ENCODE measurements at regions not wholly inside any gene's neighbourhood (a gene's known extent, or its start where the extent isn't known, plus 50 kb on each side); places are given as distances from the start of the nearest gene placed in this dataset.

GRCh38 chr6:169016758-169017157 is 236.9 kb downstream of the THBS2 start:
- H3K4me3 ChIP-seq (ENCODE audit: low read depth, poor library complexity, severe bottlenecking) = no peak overlapping the region
- intact Hi-C loops (cut with DNase I; ENCODE audit: low total_unique reads) = no loop called here
- TF ChIP-seq POLR2A (IDR thresholded peaks at IDR 0.05) (no peak), CTCF (IDR thresholded peaks at IDR 0.05) (no peak)
- DNase-seq (ENCODE audit: low spot score in 2 of 2) = no peak

GRCh38 chr6:169014211-169015197 is 239.1 kb downstream of the THBS2 start:
- no peak for DNase-seq (ENCODE audit: low spot score in 2 of 2)
- TF ChIP-seq CTCF (IDR thresholded peaks at IDR 0.05) = no peak
- TF ChIP-seq POLR2A (IDR thresholded peaks at IDR 0.05) = no peak
- WGBS, 2 donors = 65 to 72% methylated on average over 5 of the region's 5 CpGs
- intact Hi-C loops (cut with DNase I; ENCODE audit: low total_unique reads) = no loop called here
- no peak overlapping the region for H3K4me3 ChIP-seq (ENCODE audit: low read depth, poor library complexity, severe bottlenecking)

GRCh38 chr6:169009628-169010027 is 244.0 kb downstream of the THBS2 start:
- DNase-seq (ENCODE audit: low spot score in 2 of 2) = no peak
- intact Hi-C loops (cut with DNase I; ENCODE audit: low total_unique reads) = no loop called here
- TF ChIP-seq POLR2A (IDR thresholded peaks at IDR 0.05) = no peak
- TF ChIP-seq CTCF (IDR thresholded peaks at IDR 0.05) = no peak
- no peak overlapping the region for H3K4me3 ChIP-seq (ENCODE audit: low read depth, poor library complexity, severe bottlenecking)
- WGBS, 2 donors = 56 to 59% methylated on average over 3 of the region's 3 CpGs

- intact Hi-C loops (cut with DNase I; ENCODE audit: low total_unique reads) = no loop called here
- no peak for DNase-seq (ENCODE audit: low spot score in 2 of 2)
- no peak for TF ChIP-seq CTCF (IDR thresholded peaks at IDR 0.05)
- no peak for TF ChIP-seq POLR2A (IDR thresholded peaks at IDR 0.05)
- H3K4me3 ChIP-seq (ENCODE audit: low read depth, poor library complexity, severe bottlenecking) = no peak overlapping the region
- 64 to 84% methylated on average over 4 of the region's 4 CpGs for WGBS, 2 donors
These were observed 244.9 kb downstream of the THBS2 start for GRCh38 chr6:169008641-169009257.

- TF ChIP-seq CTCF (IDR thresholded peaks at IDR 0.05) (no peak), POLR2A (IDR thresholded peaks at IDR 0.05) (no peak)
- no peak for DNase-seq (ENCODE audit: low spot score in 2 of 2)
- intact Hi-C loops (cut with DNase I; ENCODE audit: low total_unique reads) = no loop called here
- H3K4me3 ChIP-seq (ENCODE audit: low read depth, poor library complexity, severe bottlenecking) = no peak overlapping the region
- WGBS, 2 donors = 82 to 84% methylated on average over 8 of the region's 8 CpGs
These were observed 248.5 kb downstream of the THBS2 start for GRCh38 chr6:169005166-169005565.
